H9 (cell line): ENCODE measurements at regions not wholly inside any gene's neighbourhood (a gene's known extent, or its start where the extent isn't known, plus 50 kb on each side); places are given as distances from the start of the nearest gene placed in this dataset.

Experiments
- DNase-seq: peaks from one replicate; pipeline ENCODE4 v3.0.0-alpha.2; 2017
- H2AFZ ChIP-seq: one replicate; pipeline ENCODE4 v1.6.1; 2013; ENCODE audit warnings: mild to moderate bottlenecking, low read length, control low read depth, moderate library complexity
- H2AK5ac ChIP-seq: 2 replicates; pipeline ENCODE4 v1.6.1; 2013; ENCODE audit warnings: low read length, control low read depth, mixed read lengths; ENCODE audit not compliant: insufficient read length
- H2BK120ac ChIP-seq: one replicate; pipeline ENCODE4 v1.6.1; 2013; ENCODE audit warnings: low read depth, mild to moderate bottlenecking, low read length, control low read depth, inconsistent platforms; ENCODE audit not compliant: poor library complexity, severe bottlenecking
- H2BK12ac ChIP-seq: 2 replicates; pipeline ENCODE4 v1.6.1; 2013; ENCODE audit warnings: low read length, control low read depth, mixed read lengths, low read depth; ENCODE audit not compliant: insufficient read length
- H2BK15ac ChIP-seq: 2 replicates; pipeline ENCODE4 v1.6.1; 2013; ENCODE audit warnings: low read depth, low read length, control low read depth
- H2BK20ac ChIP-seq: one replicate; pipeline ENCODE4 v1.6.1; 2013; ENCODE audit warnings: low read depth, mild to moderate bottlenecking, low read length, control low read depth, inconsistent platforms; ENCODE audit not compliant: poor library complexity, severe bottlenecking
- H2BK5ac ChIP-seq: 2 replicates; pipeline ENCODE4 v1.6.1; 2013; ENCODE audit warnings: low read length, control low read depth, mixed read lengths; ENCODE audit not compliant: insufficient read length
- H3K14ac ChIP-seq: 2 replicates; pipeline ENCODE4 v1.6.1; 2013; ENCODE audit warnings: low read length, control low read depth; ENCODE audit not compliant: insufficient read depth
- H3K18ac ChIP-seq: 2 replicates; pipeline ENCODE4 v1.6.1; 2013; ENCODE audit warnings: low read depth, mild to moderate bottlenecking, mixed read lengths, low read length, control low read depth; ENCODE audit not compliant: insufficient read length
- H3K23ac ChIP-seq: 2 replicates; pipeline ENCODE4 v1.6.1; 2013; ENCODE audit warnings: low read length, control low read depth, mixed read lengths, low read depth; ENCODE audit not compliant: insufficient read length
- H3K23me2 ChIP-seq: 2 replicates; pipeline ENCODE4 v1.6.1; 2013; ENCODE audit warnings: low read depth, mild to moderate bottlenecking, mixed read lengths, low read length, control low read depth; ENCODE audit not compliant: insufficient read length, poor library complexity, severe bottlenecking
- H3K27ac ChIP-seq: 2 replicates; pipeline ENCODE4 v1.5.1; 2013; ENCODE audit warnings: low read length, control low read depth, mixed read lengths, low read depth; ENCODE audit not compliant: insufficient read length
- H3K27me3 ChIP-seq: 2 replicates; pipeline ENCODE4 v1.6.1; 2013; ENCODE audit warnings: low read length, control low read depth, inconsistent platforms; ENCODE audit not compliant: insufficient read depth
- H3K4ac ChIP-seq: 2 replicates; pipeline ENCODE4 v1.6.1; 2013; ENCODE audit warnings: low read depth, mild to moderate bottlenecking, control low read depth, inconsistent platforms, low read length, moderate library complexity
- H3K4me1 ChIP-seq: 2 replicates; pipeline ENCODE4 v1.6.1; 2013; ENCODE audit warnings: low read length, control low read depth, inconsistent platforms; ENCODE audit not compliant: insufficient read depth
- H3K4me2 ChIP-seq: 2 replicates; pipeline ENCODE4 v1.6.1; 2013; ENCODE audit warnings: low read length, control low read depth, mixed read lengths; ENCODE audit not compliant: insufficient read length, insufficient read depth
- H3K56ac ChIP-seq: 2 replicates; pipeline ENCODE4 v1.6.1; 2013; ENCODE audit warnings: low read depth, mild to moderate bottlenecking, mixed read lengths, low read length, control low read depth; ENCODE audit not compliant: insufficient read length
- H3K79me1 ChIP-seq: 2 replicates; pipeline ENCODE4 v1.6.1; 2013; ENCODE audit warnings: low read depth, mild to moderate bottlenecking, moderate library complexity, low read length, control low read depth, inconsistent platforms; ENCODE audit not compliant: insufficient read depth, poor library complexity, severe bottlenecking
- H3K79me2 ChIP-seq: 2 replicates; pipeline ENCODE4 v1.6.1; 2013; ENCODE audit warnings: low read length, control low read depth, inconsistent platforms; ENCODE audit not compliant: insufficient read depth
- H3K9ac ChIP-seq: 2 replicates; pipeline ENCODE4 v1.6.1; 2013; ENCODE audit warnings: low read length, control low read depth, mixed read lengths; ENCODE audit not compliant: insufficient read length; ENCODE audit errors: extremely low read depth
- H3K9me3 ChIP-seq: one replicate; pipeline ENCODE4 v1.6.1; 2013; ENCODE audit warnings: low read depth, low read length, inconsistent platforms; ENCODE audit not compliant: control insufficient read depth
- H3T11ph ChIP-seq: one replicate; pipeline ENCODE4 v1.6.1; 2013; ENCODE audit warnings: mild to moderate bottlenecking, low read length, control low read depth, inconsistent platforms
- H4K20me1 ChIP-seq: one replicate; pipeline ENCODE4 v1.6.1; 2013; ENCODE audit not compliant: control insufficient read depth, insufficient read length, insufficient read depth
- H4K5ac ChIP-seq: 2 replicates; pipeline ENCODE4 v1.6.1; 2013; ENCODE audit warnings: low read depth, mild to moderate bottlenecking, mixed read lengths, low read length, control low read depth; ENCODE audit not compliant: insufficient read length
- H4K8ac ChIP-seq: replicated peaks from 2 replicates; pipeline ENCODE4 v1.6.1; 2013; ENCODE audit warnings: low read length, control low read depth, mixed read lengths, low read depth; ENCODE audit not compliant: insufficient read length
- H4K91ac ChIP-seq: 2 replicates; pipeline ENCODE4 v1.6.1; 2013; ENCODE audit warnings: low read depth, mild to moderate bottlenecking, moderate library complexity, mixed read lengths, low read length, control low read depth; ENCODE audit not compliant: insufficient read length
- H3K27ac Mint-ChIP-seq, 3 experiments: 2 replicates in 2 of 3; 3 replicates in 1 of 3; pipeline ENCODE4 v1.8.0; 2020 to 2021; ENCODE audit warnings: mixed read lengths in 3 of 3, mild to moderate bottlenecking in 1 of 3, moderate library complexity in 1 of 3
- H3K27me3 Mint-ChIP-seq: 2 replicates; pipeline ENCODE4 v1.8.0; 2021; ENCODE audit warnings: low read depth, mild to moderate bottlenecking, moderate library complexity, mixed read lengths
- H3K36me3 Mint-ChIP-seq, 3 experiments: 2 replicates in 2 of 3; 3 replicates in 1 of 3; pipeline ENCODE4 v1.8.0; 2020 to 2021; ENCODE audit warnings: low read depth in 3 of 3, mixed read lengths in 3 of 3; ENCODE audit not compliant: insufficient read depth in 1 of 3
- H3K4me1 Mint-ChIP-seq, 2 experiments: 2 replicates each; pipeline ENCODE4 v1.8.0; 2020; ENCODE audit warnings: mixed read lengths in 2 of 2
- H3K4me3 Mint-ChIP-seq, 2 experiments: 2 replicates in 1 of 2; 3 replicates in 1 of 2; pipeline ENCODE4 v1.8.0; 2020 to 2021; ENCODE audit warnings: mild to moderate bottlenecking in 2 of 2, mixed read lengths in 2 of 2, moderate library complexity in 1 of 2
- H3K9me3 Mint-ChIP-seq, 2 experiments: 2 replicates in 1 of 2; 3 replicates in 1 of 2; pipeline ENCODE4 v1.8.0; 2020; ENCODE audit warnings: mild to moderate bottlenecking in 2 of 2, mixed read lengths in 2 of 2, moderate library complexity in 1 of 2
- CTCF ChIP-seq: fragments of 200-600 bp; sonication (generic); conservative IDR thresholded peaks from 3 replicates; pipeline ENCODE4 v1.8.0; 2021; ENCODE audit warnings: antibody characterized with exemption, mild to moderate bottlenecking
- WGBS: extraction: QIAGEN DNeasy Blood & Tissue Kit; methylation state at CpG from one replicate; pipeline ENCODE4 v1.1.7; 2013; ENCODE audit warnings: missing lambda C conversion rate, low lambda C conversion rate, mixed read lengths; ENCODE audit not compliant: insufficient read length; ENCODE audit errors: extremely low coverage; 5-methylcytosine and 5-hydroxymethylcytosine counted together

GRCh38 chr2:12321886-12322285, 394.9 kb upstream of the TRIB2 start:
- H3K79me2 ChIP-seq, result no peaks in the 10 kb centered on the region
- H3K56ac ChIP-seq, result no peak overlapping the region
- no peak overlapping the region for H2BK20ac ChIP-seq
- peaks cover 5 to 20% of the 10 kb centered on the region in 2 experiments for H3K4me1 Mint-ChIP-seq
- H3K27me3 Mint-ChIP-seq, result peaks cover 2% of the 10 kb centered on the region
- H2BK120ac ChIP-seq, result no peak overlapping the region
- H3K23ac ChIP-seq, result no peak overlapping the region
- H3K9me3 ChIP-seq, result no peaks in the 10 kb centered on the region
- H2BK15ac ChIP-seq, result no peak overlapping the region
- no peaks in the 10 kb centered on the region for H3K79me1 ChIP-seq
- no CpG with 5 or more reads among the region's 2 CpGs for WGBS
- no peak overlapping the region for H3K4ac ChIP-seq
- H4K5ac ChIP-seq, result no peak overlapping the region
- DNase-seq, result no peak
- no peak overlapping the region for H3K27ac ChIP-seq
- H3K4me1 ChIP-seq, result no peaks in the 10 kb centered on the region
- no peak overlapping the region for H3T11ph ChIP-seq
- H3K18ac ChIP-seq, result no peak overlapping the region
- no peaks in the 10 kb centered on the region for H3K36me3 Mint-ChIP-seq
- no peak overlapping the region for H3K4me3 Mint-ChIP-seq
- no peak for TF ChIP-seq CTCF
- no peak overlapping the region for H3K9ac ChIP-seq
- H3K27me3 ChIP-seq, result no peaks in the 10 kb centered on the region
- H4K8ac ChIP-seq, result no peak overlapping the region
- H3K23me2 ChIP-seq, result no peaks in the 10 kb centered on the region
- no peak overlapping the region for H2AK5ac ChIP-seq
- H2BK5ac ChIP-seq, result no peak overlapping the region
- no peak overlapping the region for H3K27ac Mint-ChIP-seq
- no peak overlapping the region for H3K4me2 ChIP-seq
- H3K9me3 Mint-ChIP-seq, result no peaks in the 10 kb centered on the region
- H3K14ac ChIP-seq, result no peak overlapping the region
- H2AFZ ChIP-seq, result no peak overlapping the region
- H4K91ac ChIP-seq, result no peak overlapping the region
- H2BK12ac ChIP-seq, result no peak overlapping the region
- H4K20me1 ChIP-seq, result no peaks in the 10 kb centered on the region
